CD14-positive monocyte (primary cell): ENCODE measurements at regions not wholly inside any gene's neighbourhood (a gene's known extent, or its start where the extent isn't known, plus 50 kb on each side); places are given as distances from the start of the nearest gene placed in this dataset.
A peak's percentile ranks its signal among the peaks of the same experiment; 100 is the strongest.

Experiments used
- DNase-seq, 3 donors: peaks; one replicate each; pipeline ENCODE4 v3.0.0-alpha.2; 2011 to 2022
- H2AFZ ChIP-seq: 2 replicates; pipeline ENCODE4 v1.6.0; 2012; ENCODE audit warnings: mild to moderate bottlenecking, low read depth, low read length, inconsistent platforms; ENCODE audit not compliant: insufficient read depth, poor library complexity, severe bottlenecking
- H3K27ac ChIP-seq, 2 donors: 1 replicate in 1 of 2; 2 replicates in 1 of 2; pipeline ENCODE4 v1.5.1; 2012 to 2013; ENCODE audit warnings: low read length in 2 of 2, control low read depth in 1 of 2, inconsistent platforms in 1 of 2, low read depth in 1 of 2, mild to moderate bottlenecking in 1 of 2
- H3K27me3 ChIP-seq, 2 donors: one replicate each; pipeline versions ENCODE4 v1.6.0 to v1.6.1; 2011 to 2013; ENCODE audit warnings: low read length in 2 of 2; ENCODE audit not compliant: control insufficient read depth in 2 of 2, insufficient read depth in 2 of 2
- H3K36me3 ChIP-seq, 2 donors: replicated peaks in 1 of 2; 1 replicate in 1 of 2; 2 replicates in 1 of 2; pipeline versions ENCODE4 v1.5.1 to v1.6.1; 2012 to 2013; ENCODE audit warnings: low read length in 2 of 2, control low read depth in 1 of 2, inconsistent platforms in 1 of 2, mild to moderate bottlenecking in 1 of 2; ENCODE audit not compliant: insufficient read depth in 2 of 2, control insufficient read depth in 1 of 2
- H3K4me1 ChIP-seq, 2 donors: 1 replicate in 1 of 2; 2 replicates in 1 of 2; pipeline versions ENCODE4 v1.5.1 to v1.6.1; 2012 to 2013; ENCODE audit warnings: low read length in 2 of 2, control low read depth in 1 of 2, inconsistent platforms in 1 of 2, mild to moderate bottlenecking in 1 of 2, moderate library complexity in 1 of 2; ENCODE audit not compliant: insufficient read depth in 2 of 2, control insufficient read depth in 1 of 2
- H3K4me2 ChIP-seq: replicated peaks from 2 replicates; pipeline ENCODE3; 2012; ENCODE audit warnings: low read length, moderate library complexity, mild to moderate bottlenecking; ENCODE audit not compliant: poor library complexity, severe bottlenecking; ENCODE audit errors: extremely low read depth
- H3K4me3 ChIP-seq, 3 experiments: fragments of 200-600 bp in 1 of 3; sonication (generic) in 1 of 3; replicated peaks in 1 of 3; 1 replicate in 2 of 3; 2 replicates in 1 of 3; pipeline ENCODE4 v1.5.1; 2011 to 2013; ENCODE audit warnings: low read length in 3 of 3, mild to moderate bottlenecking in 3 of 3, control low read depth in 2 of 3, low read depth in 2 of 3, inconsistent platforms in 1 of 3, moderate library complexity in 1 of 3
- H3K79me2 ChIP-seq: 2 replicates; pipeline ENCODE4 v1.6.0; 2012; ENCODE audit warnings: mild to moderate bottlenecking, control low read depth, inconsistent platforms, low read length, moderate library complexity; ENCODE audit not compliant: insufficient read depth
- H3K9ac ChIP-seq: 2 replicates; pipeline ENCODE4 v1.6.0; 2017; ENCODE audit warnings: low read length, mild to moderate bottlenecking; ENCODE audit not compliant: insufficient read depth, poor library complexity, severe bottlenecking
- H3K9me3 ChIP-seq, 2 donors: replicated peaks in 1 of 2; 1 replicate in 1 of 2; 2 replicates in 1 of 2; pipeline versions ENCODE4 v1.5.1 to v1.6.1; 2012 to 2013; ENCODE audit warnings: low read length in 2 of 2, control low read depth in 1 of 2; ENCODE audit not compliant: control insufficient read depth in 1 of 2, insufficient read depth in 1 of 2
- H4K20me1 ChIP-seq: 2 replicates; pipeline ENCODE4 v1.6.0; 2012; ENCODE audit warnings: mild to moderate bottlenecking, low read length, control low read depth, moderate library complexity; ENCODE audit not compliant: insufficient read depth
- H3K27ac Mint-ChIP-seq, 7 donors: one replicate each; pipeline ENCODE4 v1.8.0; 2020; ENCODE audit warnings: mild to moderate bottlenecking in 7 of 7, mixed read lengths in 7 of 7, moderate library complexity in 6 of 7, inconsistent platforms in 2 of 7
- H3K27me3 Mint-ChIP-seq, 3 donors: one replicate each; pipeline ENCODE4 v1.8.0; 2021 to 2022; ENCODE audit warnings: low read depth in 3 of 3, mild to moderate bottlenecking in 3 of 3, mixed read lengths in 3 of 3, moderate library complexity in 3 of 3, inconsistent platforms in 1 of 3
- H3K36me3 Mint-ChIP-seq, 2 donors: one replicate each; pipeline ENCODE4 v1.8.0; 2020; ENCODE audit warnings: mixed read lengths in 2 of 2, inconsistent platforms in 1 of 2, mild to moderate bottlenecking in 1 of 2
- H3K4me1 Mint-ChIP-seq: one replicate; pipeline ENCODE4 v1.8.0; 2020; ENCODE audit warnings: mild to moderate bottlenecking, mixed read lengths
- H3K4me3 Mint-ChIP-seq, 2 donors: one replicate each; pipeline ENCODE4 v1.8.0; 2020; ENCODE audit warnings: mild to moderate bottlenecking in 2 of 2, mixed read lengths in 2 of 2, moderate library complexity in 1 of 2
- H3K9me3 Mint-ChIP-seq, 7 donors: one replicate each; pipeline ENCODE4 v1.8.0; 2020 to 2022; ENCODE audit warnings: mixed read lengths in 7 of 7, mild to moderate bottlenecking in 6 of 7, moderate library complexity in 6 of 7, inconsistent platforms in 2 of 7
- CTCF ChIP-seq: fragments of 200-600 bp; IDR thresholded peaks from one replicate; pipeline ENCODE4 v1.8.0; 2022; ENCODE audit warnings: antibody characterized with exemption, mild to moderate bottlenecking
- WGBS: methylation state at CpG from one replicate; pipeline ENCODE4 v1.1.5; 2013; ENCODE audit warnings: missing lambda C conversion rate; ENCODE audit not compliant: insufficient coverage; 5-methylcytosine and 5-hydroxymethylcytosine counted together
- intact Hi-C, 2 donors: fragments of 100-400 bp; cut with micrococcal nuclease; formaldehyde crosslinking; loops; one replicate each; pipeline versions ENCODE4 v1.15.0 to v1.15.1; 2023

GRCh38 chr2:111626037-111626864, 257.7 kb downstream of the ANAPC1 start:
- Histone ChIP-seq H3K4me2 (peak overlapping the region; percentile 31), H3K27me3 (no peaks in the 10 kb centered on the region), H3K27ac (peak overlapping the region; percentile 88 to 95), H4K20me1 (no peaks in the 10 kb centered on the region), H3K36me3 (no peaks in the 10 kb centered on the region), H2AFZ (peak overlapping the region; percentile 55), H3K9me3 (peaks cover 13 to 15% of the 10 kb centered on the region in 2 donors), H3K4me1 (peaks cover 48 to 57% of the 10 kb centered on the region in 2 donors), H3K79me2 (no peaks in the 10 kb centered on the region), H3K9ac (peak overlapping the region; percentile 39), H3K4me3 (peak overlapping the region in 1 of 3 experiments; percentile 20)
- TF ChIP-seq CTCF, result no peak
- DNase-seq, result peak; percentile 58 to 71 (median 67)
- peak overlapping the region; percentile 94 to 98 (median 97) for H3K27ac Mint-ChIP-seq
- intact Hi-C loops, result no loop called here
- H3K9me3 Mint-ChIP-seq, result peaks cover 19 to 42% (median 29%) of the 10 kb centered on the region in 7 donors
- H3K36me3 Mint-ChIP-seq, result peaks cover 15 to 16% of the 10 kb centered on the region in 2 donors
- WGBS, result no CpG with 5 or more reads among the region's 2 CpGs
- H3K27me3 Mint-ChIP-seq, result no peaks in the 10 kb centered on the region
- H3K4me3 Mint-ChIP-seq, result peak overlapping the region in 1 of 2 donors; percentile 57
- H3K4me1 Mint-ChIP-seq, result peaks cover 46% of the 10 kb centered on the region

- H3K4me3 Mint-ChIP-seq, result no peak overlapping the region
- peaks cover 13 to 15% of the 10 kb centered on the region in 2 donors for H3K9me3 ChIP-seq
- H3K4me3 ChIP-seq, result peak overlapping the region in 1 of 3 experiments; percentile 7
- peaks cover 19 to 42% (median 29%) of the 10 kb centered on the region in 7 donors for H3K9me3 Mint-ChIP-seq
- no peak overlapping the region for H3K4me2 ChIP-seq
- no peaks in the 10 kb centered on the region for H3K79me2 ChIP-seq
- intact Hi-C loops, result no loop called here
- DNase-seq, result no peak
- H4K20me1 ChIP-seq, result no peaks in the 10 kb centered on the region
- peaks cover 48% of the 10 kb centered on the region for H3K4me1 Mint-ChIP-seq
- peak overlapping the region in 1 of 2 donors; percentile 88 for H3K27ac ChIP-seq
- no peaks in the 10 kb centered on the region for H3K36me3 ChIP-seq
- H3K27me3 Mint-ChIP-seq, result no peaks in the 10 kb centered on the region
- H2AFZ ChIP-seq, result no peak overlapping the region
- no peak for TF ChIP-seq CTCF
- peaks cover 48 to 57% of the 10 kb centered on the region in 2 donors for H3K4me1 ChIP-seq
- H3K27me3 ChIP-seq, result no peaks in the 10 kb centered on the region
- H3K9ac ChIP-seq, result no peak overlapping the region
- peak overlapping the region; percentile 94 to 98 (median 97) for H3K27ac Mint-ChIP-seq
- peaks cover 15 to 16% of the 10 kb centered on the region in 2 donors for H3K36me3 Mint-ChIP-seq
Observed at GRCh38 chr2:111626865-111627163, 257.2 kb downstream of the ANAPC1 start.
